ENCODE measurements at regions not wholly inside any gene's neighbourhood (a gene's known extent, or its start where the extent isn't known, plus 50 kb on each side); places are given as distances from the start of the nearest gene placed in this dataset.
"Not testable (repeated sequence)": the region's sequence is repeated elsewhere in the genome, so short reads cannot be mapped to it uniquely, and the experiment has no call there.

- DNase-seq (ENCODE audit: low read depth, low spot score), result no peak
- Histone ChIP-seq H3K27ac (no peak overlapping the region), H3K9ac (ENCODE audit: insufficient read length) (no peak overlapping the region), H3K4me3 (no peak overlapping the region), H3K9me3 (ENCODE audit: low read depth, low read length) (no peaks in the 10 kb centered on the region), H3K36me3 (ENCODE audit: insufficient read depth, low read length) (no peaks in the 10 kb centered on the region)
- TF ChIP-seq POLR2AphosphoS5 (IDR thresholded peaks at IDR 0.05; ENCODE audit: borderline replicate concordance, low read depth, low read length) (no peak), EZH2 (IDR thresholded peaks at IDR 0.05) (no peak), FOXP2 (optimal IDR thresholded peaks at IDR 0.05; ENCODE audit: control extremely low read depth, extremely low read length, insufficient read depth) (no peak)
These were observed 64.0 kb downstream of the GPRASP3 start for GRCh38 chrX:102784550-102784949.

- Histone ChIP-seq H3K4me3 (no peak overlapping the region), H3K9ac (ENCODE audit: insufficient read length) (no peak overlapping the region), H3K27ac (no peak overlapping the region), H3K9me3 (ENCODE audit: low read depth, low read length) (no peaks in the 10 kb centered on the region), H3K36me3 (ENCODE audit: insufficient read depth, low read length) (no peaks in the 10 kb centered on the region)
- no peak for DNase-seq (ENCODE audit: low read depth, low spot score)
- TF ChIP-seq POLR2AphosphoS5 (IDR thresholded peaks at IDR 0.05; ENCODE audit: borderline replicate concordance, low read depth, low read length) (no peak), EZH2 (IDR thresholded peaks at IDR 0.05) (no peak), FOXP2 (optimal IDR thresholded peaks at IDR 0.05; ENCODE audit: control extremely low read depth, extremely low read length, insufficient read depth) (no peak)
These were observed 66.7 kb downstream of the GPRASP3 start for GRCh38 chrX:102787283-102787682.

GRCh38 chrX:102808336-102808735, 87.8 kb downstream of the GPRASP3 start:
- H3K4me3 ChIP-seq, result no peak overlapping the region
- no peak for TF ChIP-seq POLR2AphosphoS5 (IDR thresholded peaks at IDR 0.05; ENCODE audit: borderline replicate concordance, low read depth, low read length)
- no peak for TF ChIP-seq FOXP2 (optimal IDR thresholded peaks at IDR 0.05; ENCODE audit: control extremely low read depth, extremely low read length, insufficient read depth)
- no peak for TF ChIP-seq EZH2 (IDR thresholded peaks at IDR 0.05)
- no peaks in the 10 kb centered on the region for H3K9me3 ChIP-seq (ENCODE audit: low read depth, low read length)
- DNase-seq (ENCODE audit: low read depth, low spot score), result no peak
- H3K9ac ChIP-seq (ENCODE audit: insufficient read length), result no peak overlapping the region
- no peak overlapping the region for H3K27ac ChIP-seq
- H3K36me3 ChIP-seq (ENCODE audit: insufficient read depth, low read length), result no peaks in the 10 kb centered on the region

DNA sequence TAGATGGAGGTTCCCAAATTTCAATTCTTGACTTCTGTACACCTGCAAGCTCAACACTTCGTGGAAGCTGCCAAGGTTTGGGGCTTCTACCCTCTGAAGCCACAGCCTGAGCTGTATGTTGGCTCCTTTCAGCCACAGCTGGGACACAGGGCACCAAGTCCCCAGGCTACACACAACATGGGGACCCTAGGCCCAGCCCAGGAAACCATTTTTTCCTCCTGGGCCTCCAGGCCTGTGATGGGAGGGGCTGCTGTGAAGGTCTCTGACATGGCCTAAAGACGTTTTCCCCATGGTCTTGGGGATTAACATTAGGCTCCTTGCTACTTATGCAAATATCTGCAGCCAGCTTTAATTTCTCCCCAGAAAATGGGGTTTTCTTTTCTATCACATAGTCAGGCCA, 97.7 kb downstream of the GPRASP3 start:
- not testable (repeated sequence) for H3K36me3 ChIP-seq (ENCODE audit: insufficient read depth, low read length); DNase-seq (ENCODE audit: low read depth, low spot score); H3K27ac ChIP-seq; H3K4me3 ChIP-seq; H3K9me3 ChIP-seq (ENCODE audit: low read depth, low read length); H3K9ac ChIP-seq (ENCODE audit: insufficient read length)

DNA sequence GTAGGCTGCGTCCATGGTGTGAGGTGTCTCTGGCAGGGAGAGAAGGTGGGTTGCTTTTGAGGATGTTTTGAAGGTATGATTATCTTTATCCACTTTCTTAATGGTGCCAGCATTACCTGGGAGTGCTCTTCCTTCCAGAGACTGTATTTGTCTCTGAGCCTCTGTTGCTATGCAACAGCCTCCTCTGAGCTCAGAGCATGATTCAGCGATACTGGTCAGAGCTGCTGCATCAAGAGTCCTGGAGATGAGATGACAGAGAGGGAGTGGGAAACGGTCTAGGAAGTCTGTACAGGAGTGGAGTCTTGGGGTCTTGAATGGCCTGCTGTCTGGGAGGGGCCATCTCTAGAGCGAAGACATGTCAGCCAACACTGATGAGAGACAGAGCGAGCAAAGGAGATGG, 104.4 kb upstream of the RAB40AL start:
- no peak overlapping the region for H3K9ac ChIP-seq (ENCODE audit: insufficient read length)
- DNase-seq (ENCODE audit: low read depth, low spot score), result no peak
- no peak overlapping the region for H3K27ac ChIP-seq
- TF ChIP-seq POLR2AphosphoS5 (IDR thresholded peaks at IDR 0.05; ENCODE audit: borderline replicate concordance, low read depth, low read length) (no peak), EZH2 (IDR thresholded peaks at IDR 0.05) (no peak), FOXP2 (optimal IDR thresholded peaks at IDR 0.05; ENCODE audit: control extremely low read depth, extremely low read length, insufficient read depth) (no peak)
- H3K36me3 ChIP-seq (ENCODE audit: insufficient read depth, low read length), result no peaks in the 10 kb centered on the region
- H3K9me3 ChIP-seq (ENCODE audit: low read depth, low read length), result no peaks in the 10 kb centered on the region
- no peak overlapping the region for H3K4me3 ChIP-seq

- no peaks in the 10 kb centered on the region for H3K9me3 ChIP-seq (ENCODE audit: low read depth, low read length)
- no peak overlapping the region for H3K27ac ChIP-seq
- TF ChIP-seq EZH2 (IDR thresholded peaks at IDR 0.05) (no peak), FOXP2 (optimal IDR thresholded peaks at IDR 0.05; ENCODE audit: control extremely low read depth, extremely low read length, insufficient read depth) (no peak), POLR2AphosphoS5 (IDR thresholded peaks at IDR 0.05; ENCODE audit: borderline replicate concordance, low read depth, low read length) (no peak)
- H3K4me3 ChIP-seq, result no peak overlapping the region
- no peak for DNase-seq (ENCODE audit: low read depth, low spot score)
- no peak overlapping the region for H3K9ac ChIP-seq (ENCODE audit: insufficient read length)
- H3K36me3 ChIP-seq (ENCODE audit: insufficient read depth, low read length), result no peaks in the 10 kb centered on the region
These were observed 103.9 kb upstream of the RAB40AL start for GRCh38 chrX:102833136-102833535.

DNA sequence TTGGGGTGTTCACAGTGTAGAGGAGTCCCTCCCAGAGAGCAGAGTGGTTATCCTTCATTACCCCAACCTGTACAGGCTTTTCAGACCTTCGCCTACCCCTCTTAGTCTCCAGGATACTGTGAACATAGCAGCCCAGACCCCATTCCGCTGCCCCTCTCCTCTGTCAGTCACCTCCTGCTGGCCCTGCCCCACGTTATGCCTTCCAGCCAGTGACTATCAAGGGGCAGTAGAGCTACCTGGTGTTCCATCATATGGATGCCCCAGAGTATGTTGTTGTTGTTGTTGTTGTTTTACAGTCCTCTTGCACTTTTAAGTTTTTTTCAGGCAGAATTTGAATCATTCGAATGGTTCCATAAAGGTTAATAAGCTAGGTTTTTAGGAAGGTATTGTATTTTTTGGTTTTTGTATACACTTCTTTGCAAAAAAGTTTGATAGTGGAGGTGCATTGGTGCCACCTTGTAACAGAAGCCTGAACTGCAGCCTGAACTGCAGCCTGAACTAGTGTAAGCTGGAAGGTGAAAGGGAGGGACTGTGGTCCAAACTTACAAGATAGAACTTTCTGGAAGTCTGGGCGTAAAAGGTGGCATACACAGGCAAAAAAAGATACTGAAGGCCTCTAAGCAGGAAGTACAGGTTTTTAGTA, 101.4 kb upstream of the RAB40AL start:
- Histone ChIP-seq H3K36me3 (ENCODE audit: insufficient read depth, low read length) (no peaks in the 10 kb centered on the region), H3K4me3 (no peak overlapping the region), H3K9ac (ENCODE audit: insufficient read length) (no peak overlapping the region), H3K27ac (no peak overlapping the region), H3K9me3 (ENCODE audit: low read depth, low read length) (no peaks in the 10 kb centered on the region)
- TF ChIP-seq EZH2 (IDR thresholded peaks at IDR 0.05) (no peak), FOXP2 (optimal IDR thresholded peaks at IDR 0.05; ENCODE audit: control extremely low read depth, extremely low read length, insufficient read depth) (no peak), POLR2AphosphoS5 (IDR thresholded peaks at IDR 0.05; ENCODE audit: borderline replicate concordance, low read depth, low read length) (no peak)
- DNase-seq (ENCODE audit: low read depth, low spot score), result no peak

- no peak for TF ChIP-seq FOXP2 (optimal IDR thresholded peaks at IDR 0.05; ENCODE audit: control extremely low read depth, extremely low read length, insufficient read depth)
- TF ChIP-seq POLR2AphosphoS5 (IDR thresholded peaks at IDR 0.05; ENCODE audit: borderline replicate concordance, low read depth, low read length), result no peak
- TF ChIP-seq EZH2 (IDR thresholded peaks at IDR 0.05), result no peak
- Histone ChIP-seq H3K36me3 (ENCODE audit: insufficient read depth, low read length) (no peaks in the 10 kb centered on the region), H3K4me3 (no peak overlapping the region), H3K9ac (ENCODE audit: insufficient read length) (no peak overlapping the region), H3K9me3 (ENCODE audit: low read depth, low read length) (no peaks in the 10 kb centered on the region), H3K27ac (no peak overlapping the region)
- DNase-seq (ENCODE audit: low read depth, low spot score), result no peak
These were observed 99.2 kb upstream of the RAB40AL start for GRCh38 chrX:102837847-102838246.

Measured in SK-N-MC (cell line).